Activated T-helper 9 cell treated with anti-CD3 and anti-CD28 coated beads, Interleukin-2, amount 50 U/mL, for 16 hours (primary cell): ENCODE measurements at regions not wholly inside any gene's neighbourhood (a gene's known extent, or its start where the extent isn't known, plus 50 kb on each side); places are given as distances from the start of the nearest gene placed in this dataset.
"Not testable (repeated sequence)": the region's sequence is repeated elsewhere in the genome, so short reads cannot be mapped to it uniquely, and the experiment has no call there.

Experiments
- DNase-seq: peaks from one replicate; pipeline ENCODE4 v3.0.0-alpha.2; 2020; ENCODE audit warnings: low read depth

GRCh38 chr2:126085011-126085795 is 570.8 kb upstream of the GYPC start:
- no peak for DNase-seq

GRCh38 chr2:126100962-126101361 is 555.0 kb upstream of the GYPC start:
- no peak for DNase-seq

GRCh38 chr2:126106006-126106405 is 550.0 kb upstream of the GYPC start:
- no peak for DNase-seq

- DNase-seq, result no peak
Measured at GRCh38 chr2:126107883-126108282, 548.1 kb upstream of the GYPC start.

- DNase-seq, result no peak
Measured at GRCh38 chr2:126115975-126116374, 540.0 kb upstream of the GYPC start.

GRCh38 chr2:126117886-126118285 is 538.1 kb upstream of the GYPC start:
- DNase-seq, result no peak

- no peak for DNase-seq
Measured at GRCh38 chr2:126145752-126146151, 510.2 kb upstream of the GYPC start.

GRCh38 chr2:126154256-126154785 is 501.6 kb upstream of the GYPC start:
- DNase-seq, result no peak

- not testable (repeated sequence) for DNase-seq
Measured at GRCh38 chr2:126160950-126161349, 495.0 kb upstream of the GYPC start.

- no peak for DNase-seq
Measured at GRCh38 chr2:126172631-126173184, 483.2 kb upstream of the GYPC start.

GRCh38 chr2:126175222-126175621 is 480.7 kb upstream of the GYPC start:
- no peak for DNase-seq

GRCh38 chr2:126177479-126177878 is 478.5 kb upstream of the GYPC start:
- DNase-seq, result no peak

- DNase-seq, result no peak
Measured at GRCh38 chr2:126187668-126188067, 468.3 kb upstream of the GYPC start.

- no peak for DNase-seq
Measured at GRCh38 chr2:126189527-126189926, 466.4 kb upstream of the GYPC start.

- DNase-seq, result no peak
Measured at GRCh38 chr2:126200538-126200937, 455.4 kb upstream of the GYPC start.

- DNase-seq, result no peak
Measured at GRCh38 chr2:126208266-126208665, 447.7 kb upstream of the GYPC start.

GRCh38 chr2:126212735-126213134 is 443.2 kb upstream of the GYPC start:
- no peak for DNase-seq

- no peak for DNase-seq
Measured at GRCh38 chr2:126219081-126219480, 436.9 kb upstream of the GYPC start.

GRCh38 chr2:126220331-126220730 is 435.6 kb upstream of the GYPC start:
- DNase-seq, result no peak

- DNase-seq, result no peak
Measured at GRCh38 chr2:126221506-126221905, 434.5 kb upstream of the GYPC start.

- no peak for DNase-seq
Measured at GRCh38 chr2:126222278-126222677, 433.7 kb upstream of the GYPC start.

GRCh38 chr2:126224776-126225175 is 431.2 kb upstream of the GYPC start:
- DNase-seq, result no peak

GRCh38 chr2:126227250-126227649 is 428.7 kb upstream of the GYPC start:
- DNase-seq, result no peak

GRCh38 chr2:126228531-126228930 is 427.4 kb upstream of the GYPC start:
- no peak for DNase-seq
